SK-N-SH treated with all-trans-retinoic acid at 6 μM for 48 hours (cell line): ENCODE measurements at regions not wholly inside any gene's neighbourhood (a gene's known extent, or its start where the extent isn't known, plus 50 kb on each side); places are given as distances from the start of the nearest gene placed in this dataset.

ENCODE experiments used
- ATAC-seq: fragments of 200-7000 bp; cut with Tn5 transposase; 3 replicates; pipeline ENCODE4 v1.9.1; 2020; ENCODE audit warnings: mild to moderate bottlenecking, moderate library complexity
- ARNTL ChIP-seq: fragments of 450-650 bp; formaldehyde crosslinking; IDR thresholded peaks from 2 replicates; pipeline ENCODE4 v1.5.0; 2020; ENCODE audit warnings: low read depth, mild to moderate bottlenecking, moderate library complexity, borderline replicate concordance
- BACH2 ChIP-seq: fragments of 250-450 bp; sonication (Bioruptor Pico); IDR thresholded peaks from 2 replicates; pipeline ENCODE4 v1.9.0; 2021; ENCODE audit warnings: mild to moderate bottlenecking, borderline replicate concordance
- CSDC2 ChIP-seq: fragments of 250-450 bp; sonication (Bioruptor Pico); IDR thresholded peaks from 2 replicates; pipeline ENCODE4 v1.5.0; 2020; ENCODE audit warnings: mild to moderate bottlenecking, moderate library complexity
- ESRRG ChIP-seq: fragments of 250-450 bp; sonication (Bioruptor Pico); IDR thresholded peaks from 2 replicates; pipeline ENCODE4 v1.6.1; 2021; ENCODE audit warnings: mild to moderate bottlenecking
- OSR1 ChIP-seq: fragments of 250-450 bp; sonication (Bioruptor Pico); IDR thresholded peaks from 2 replicates; pipeline ENCODE4 v1.8.0; 2022; ENCODE audit warnings: moderate library complexity, mild to moderate bottlenecking, inconsistent platforms
- SNAI2 ChIP-seq: fragments of 250-450 bp; sonication (Bioruptor Pico); IDR thresholded peaks from 2 replicates; pipeline ENCODE4 v1.5.0; 2020; ENCODE audit warnings: mild to moderate bottlenecking, moderate library complexity
- TCF4 ChIP-seq: fragments of 250-450 bp; sonication (Bioruptor Pico); IDR thresholded peaks from 2 replicates; pipeline ENCODE4 v1.8.0; 2021; ENCODE audit warnings: mild to moderate bottlenecking, moderate library complexity, borderline replicate concordance
- TOX ChIP-seq: fragments of 250-450 bp; sonication (Bioruptor Pico); IDR thresholded peaks from 2 replicates; pipeline ENCODE4 v1.8.0; 2021; ENCODE audit warnings: mild to moderate bottlenecking, moderate library complexity, borderline replicate concordance
- ZC3H10 ChIP-seq: fragments of 250-450 bp; sonication (Bioruptor Pico); IDR thresholded peaks from 2 replicates; pipeline ENCODE4 v1.5.1; 2021; ENCODE audit warnings: mild to moderate bottlenecking, moderate library complexity
- ZFP3 ChIP-seq: fragments of 250-450 bp; sonication (Bioruptor Pico); IDR thresholded peaks from 2 replicates; pipeline ENCODE4 v1.5.0; 2020; ENCODE audit warnings: mild to moderate bottlenecking, moderate library complexity
- ZFP30 ChIP-seq: fragments of 450-650 bp; formaldehyde crosslinking; IDR thresholded peaks from 2 replicates; pipeline ENCODE4 v1.5.0; 2022; ENCODE audit warnings: mild to moderate bottlenecking, moderate library complexity
- ZNF565 ChIP-seq: fragments of 450-650 bp; formaldehyde crosslinking; conservative IDR thresholded peaks from 2 replicates; pipeline ENCODE4 v1.5.0; 2020; ENCODE audit warnings: low read depth, mild to moderate bottlenecking, moderate library complexity
- ZNF8 ChIP-seq: fragments of 450-650 bp; formaldehyde crosslinking; IDR thresholded peaks from 2 replicates; pipeline ENCODE4 v1.5.0; 2020; ENCODE audit warnings: mild to moderate bottlenecking, moderate library complexity
- TF ChIP-seq, protein P1 (sequence below): fragments of 250-450 bp; sonication (Bioruptor Pico); IDR thresholded peaks from 2 replicates; pipeline ENCODE4 v1.5.0; 2020; ENCODE audit warnings: mild to moderate bottlenecking, moderate library complexity
- TF ChIP-seq, protein P2 (sequence below): fragments of 250-450 bp; sonication (Bioruptor Pico); IDR thresholded peaks from 2 replicates; pipeline ENCODE4 v1.5.1; 2020; ENCODE audit warnings: low read depth, mild to moderate bottlenecking, moderate library complexity
- TF ChIP-seq, protein P3 (sequence below): fragments of 250-450 bp; sonication (Bioruptor Pico); IDR thresholded peaks from 2 replicates; pipeline ENCODE4 v1.5.1; 2021; ENCODE audit warnings: mild to moderate bottlenecking, moderate library complexity
- TF ChIP-seq, protein P4 (sequence below): fragments of 250-450 bp; sonication (Bioruptor Pico); IDR thresholded peaks from 2 replicates; pipeline ENCODE4 v1.8.0; 2020; ENCODE audit warnings: mild to moderate bottlenecking, moderate library complexity, borderline replicate concordance
- TF ChIP-seq, protein P5 (sequence below): fragments of 250-450 bp; sonication (Bioruptor Pico); IDR thresholded peaks from 2 replicates; pipeline ENCODE4 v1.8.0; 2021; ENCODE audit warnings: low read depth, mild to moderate bottlenecking, moderate library complexity, borderline replicate concordance

DNA sequence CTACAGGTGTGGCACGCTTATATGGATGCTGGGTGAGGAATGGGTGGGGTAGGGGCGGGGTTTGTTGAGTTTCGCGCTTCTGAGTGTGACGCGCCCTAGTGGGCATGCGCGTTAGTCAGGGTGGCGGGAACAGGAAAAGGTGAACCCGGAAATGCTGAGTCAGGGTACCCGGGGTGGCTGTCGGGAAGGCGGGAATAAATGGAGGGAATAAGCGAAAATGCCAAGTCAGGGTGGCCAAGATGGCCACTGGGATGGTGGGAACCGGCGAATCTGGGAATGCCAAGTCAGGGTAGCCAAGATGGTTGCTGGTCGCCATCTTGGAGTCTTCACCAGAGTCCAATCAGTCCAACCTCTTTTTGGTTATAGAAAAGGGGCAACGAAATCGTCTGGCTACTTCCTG, 585.0 kb downstream of the SUCLG1 start:
- TF ChIP-seq ZFP30 (no peak), ESRRG (CRISPR knock-in tag) (no peak), BACH2 (no peak), ZFP3 (CRISPR knock-in tag) (no peak)
- TF ChIP-seq, all 23 proteins: peak for 0
- no peak for ATAC-seq

DNA sequence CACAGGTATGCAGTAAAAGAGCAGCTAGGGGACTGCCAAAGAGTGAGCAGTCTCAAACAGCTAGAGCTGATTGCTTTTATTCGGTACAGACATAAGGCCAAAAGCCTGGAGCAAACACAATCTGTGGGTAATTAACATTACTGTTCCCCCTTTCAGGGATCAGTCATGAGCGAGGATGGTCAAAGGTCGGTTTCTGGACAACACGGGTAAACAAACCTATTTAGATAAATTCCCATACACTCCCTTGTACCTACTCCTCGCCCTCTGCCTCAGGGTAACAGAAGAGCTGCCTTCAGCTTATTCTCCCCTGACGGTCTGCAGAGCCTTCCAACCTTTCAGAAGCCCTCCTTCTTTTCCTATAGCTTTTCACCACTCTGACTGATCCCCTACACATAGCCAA, 586.0 kb downstream of the SUCLG1 start:
- no peak for TF ChIP-seq ZNF565 (CRISPR knock-in tag)
- ATAC-seq, result no peak

DNA sequence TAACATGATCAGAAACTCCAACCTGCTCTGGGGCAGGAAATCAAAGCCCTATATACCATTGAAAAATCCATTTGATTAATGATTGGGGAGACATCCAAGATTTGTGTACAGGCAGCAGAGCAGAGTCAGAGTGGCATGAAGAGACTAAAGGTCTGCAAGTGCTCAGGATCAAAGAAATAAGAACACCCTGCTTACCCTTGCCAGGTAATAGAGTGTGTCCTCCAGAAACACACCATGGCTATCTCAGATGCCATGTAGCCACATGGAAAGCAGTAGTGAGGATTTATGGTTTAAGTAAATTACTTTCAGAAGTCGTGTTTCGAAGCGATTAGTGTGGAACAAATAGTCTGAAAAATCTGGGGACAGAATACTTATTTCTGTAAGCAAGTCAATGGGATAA, 592.9 kb downstream of the SUCLG1 start:
- no peak for TF ChIP-seq ARNTL (CRISPR knock-in tag)
- TF ChIP-seq CSDC2 (CRISPR knock-in tag), result no peak
- TF ChIP-seq TOX (CRISPR knock-in tag), result no peak
- TF ChIP-seq, protein P1, sequence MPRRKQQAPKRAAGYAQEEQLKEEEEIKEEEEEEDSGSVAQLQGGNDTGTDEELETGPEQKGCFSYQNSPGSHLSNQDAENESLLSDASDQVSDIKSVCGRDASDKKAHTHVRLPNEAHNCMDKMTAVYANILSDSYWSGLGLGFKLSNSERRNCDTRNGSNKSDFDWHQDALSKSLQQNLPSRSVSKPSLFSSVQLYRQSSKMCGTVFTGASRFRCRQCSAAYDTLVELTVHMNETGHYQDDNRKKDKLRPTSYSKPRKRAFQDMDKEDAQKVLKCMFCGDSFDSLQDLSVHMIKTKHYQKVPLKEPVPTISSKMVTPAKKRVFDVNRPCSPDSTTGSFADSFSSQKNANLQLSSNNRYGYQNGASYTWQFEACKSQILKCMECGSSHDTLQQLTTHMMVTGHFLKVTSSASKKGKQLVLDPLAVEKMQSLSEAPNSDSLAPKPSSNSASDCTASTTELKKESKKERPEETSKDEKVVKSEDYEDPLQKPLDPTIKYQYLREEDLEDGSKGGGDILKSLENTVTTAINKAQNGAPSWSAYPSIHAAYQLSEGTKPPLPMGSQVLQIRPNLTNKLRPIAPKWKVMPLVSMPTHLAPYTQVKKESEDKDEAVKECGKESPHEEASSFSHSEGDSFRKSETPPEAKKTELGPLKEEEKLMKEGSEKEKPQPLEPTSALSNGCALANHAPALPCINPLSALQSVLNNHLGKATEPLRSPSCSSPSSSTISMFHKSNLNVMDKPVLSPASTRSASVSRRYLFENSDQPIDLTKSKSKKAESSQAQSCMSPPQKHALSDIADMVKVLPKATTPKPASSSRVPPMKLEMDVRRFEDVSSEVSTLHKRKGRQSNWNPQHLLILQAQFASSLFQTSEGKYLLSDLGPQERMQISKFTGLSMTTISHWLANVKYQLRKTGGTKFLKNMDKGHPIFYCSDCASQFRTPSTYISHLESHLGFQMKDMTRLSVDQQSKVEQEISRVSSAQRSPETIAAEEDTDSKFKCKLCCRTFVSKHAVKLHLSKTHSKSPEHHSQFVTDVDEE, result no peak
- no peak for TF ChIP-seq SNAI2 (CRISPR knock-in tag)
- no peak for TF ChIP-seq ESRRG (CRISPR knock-in tag)
- no peak for TF ChIP-seq OSR1 (CRISPR knock-in tag)
- TF ChIP-seq, protein P2, sequence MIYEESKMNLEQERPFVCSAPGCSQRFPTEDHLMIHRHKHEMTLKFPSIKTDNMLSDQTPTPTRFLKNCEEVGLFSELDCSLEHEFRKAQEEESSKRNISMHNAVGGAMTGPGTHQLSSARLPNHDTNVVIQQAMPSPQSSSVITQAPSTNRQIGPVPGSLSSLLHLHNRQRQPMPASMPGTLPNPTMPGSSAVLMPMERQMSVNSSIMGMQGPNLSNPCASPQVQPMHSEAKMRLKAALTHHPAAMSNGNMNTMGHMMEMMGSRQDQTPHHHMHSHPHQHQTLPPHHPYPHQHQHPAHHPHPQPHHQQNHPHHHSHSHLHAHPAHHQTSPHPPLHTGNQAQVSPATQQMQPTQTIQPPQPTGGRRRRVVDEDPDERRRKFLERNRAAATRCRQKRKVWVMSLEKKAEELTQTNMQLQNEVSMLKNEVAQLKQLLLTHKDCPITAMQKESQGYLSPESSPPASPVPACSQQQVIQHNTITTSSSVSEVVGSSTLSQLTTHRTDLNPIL (CRISPR knock-in tag), result no peak
- TF ChIP-seq, protein P3, sequence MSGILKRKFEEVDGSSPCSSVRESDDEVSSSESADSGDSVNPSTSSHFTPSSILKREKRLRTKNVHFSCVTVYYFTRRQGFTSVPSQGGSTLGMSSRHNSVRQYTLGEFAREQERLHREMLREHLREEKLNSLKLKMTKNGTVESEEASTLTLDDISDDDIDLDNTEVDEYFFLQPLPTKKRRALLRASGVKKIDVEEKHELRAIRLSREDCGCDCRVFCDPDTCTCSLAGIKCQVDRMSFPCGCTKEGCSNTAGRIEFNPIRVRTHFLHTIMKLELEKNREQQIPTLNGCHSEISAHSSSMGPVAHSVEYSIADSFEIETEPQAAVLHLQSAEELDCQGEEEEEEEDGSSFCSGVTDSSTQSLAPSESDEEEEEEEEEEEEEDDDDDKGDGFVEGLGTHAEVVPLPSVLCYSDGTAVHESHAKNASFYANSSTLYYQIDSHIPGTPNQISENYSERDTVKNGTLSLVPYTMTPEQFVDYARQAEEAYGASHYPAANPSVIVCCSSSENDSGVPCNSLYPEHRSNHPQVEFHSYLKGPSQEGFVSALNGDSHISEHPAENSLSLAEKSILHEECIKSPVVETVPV (CRISPR knock-in tag), result no peak
- TF ChIP-seq ZC3H10 (CRISPR knock-in tag), result no peak
- TF ChIP-seq, protein P4, sequence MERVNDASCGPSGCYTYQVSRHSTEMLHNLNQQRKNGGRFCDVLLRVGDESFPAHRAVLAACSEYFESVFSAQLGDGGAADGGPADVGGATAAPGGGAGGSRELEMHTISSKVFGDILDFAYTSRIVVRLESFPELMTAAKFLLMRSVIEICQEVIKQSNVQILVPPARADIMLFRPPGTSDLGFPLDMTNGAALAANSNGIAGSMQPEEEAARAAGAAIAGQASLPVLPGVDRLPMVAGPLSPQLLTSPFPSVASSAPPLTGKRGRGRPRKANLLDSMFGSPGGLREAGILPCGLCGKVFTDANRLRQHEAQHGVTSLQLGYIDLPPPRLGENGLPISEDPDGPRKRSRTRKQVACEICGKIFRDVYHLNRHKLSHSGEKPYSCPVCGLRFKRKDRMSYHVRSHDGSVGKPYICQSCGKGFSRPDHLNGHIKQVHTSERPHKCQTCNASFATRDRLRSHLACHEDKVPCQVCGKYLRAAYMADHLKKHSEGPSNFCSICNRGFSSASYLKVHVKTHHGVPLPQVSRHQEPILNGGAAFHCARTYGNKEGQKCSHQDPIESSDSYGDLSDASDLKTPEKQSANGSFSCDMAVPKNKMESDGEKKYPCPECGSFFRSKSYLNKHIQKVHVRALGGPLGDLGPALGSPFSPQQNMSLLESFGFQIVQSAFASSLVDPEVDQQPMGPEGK (CRISPR knock-in tag), result no peak
- no peak for TF ChIP-seq ZNF8 (CRISPR knock-in tag)
- no peak for TF ChIP-seq ZFP30
- no peak for TF ChIP-seq TCF4
- no peak for ATAC-seq

DNA sequence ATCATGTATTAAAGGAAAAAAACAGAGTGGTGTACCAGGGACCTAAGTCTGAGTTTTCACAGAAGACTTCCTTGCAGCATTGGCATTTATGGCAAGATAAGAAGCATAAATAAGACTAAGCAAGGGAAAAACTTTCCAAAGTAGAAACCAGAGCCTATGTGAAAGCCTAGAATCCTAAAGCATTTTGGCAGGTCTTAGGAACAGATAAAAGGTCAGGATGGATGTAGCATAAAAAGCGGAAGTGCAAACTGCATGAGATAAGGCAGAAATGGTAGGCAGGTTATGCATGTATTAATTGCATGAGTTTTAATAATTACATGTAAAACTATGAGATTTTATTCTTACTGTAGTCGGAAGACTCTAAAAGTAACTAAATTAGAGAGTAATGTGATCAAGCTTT, 596.5 kb downstream of the SUCLG1 start:
- no peak for ATAC-seq

More for the DNA sequence above, 596.5 kb downstream of the SUCLG1 start:
- TF ChIP-seq, protein P3 (CRISPR knock-in tag), result no peak
- TF ChIP-seq, protein P1, result no peak
- TF ChIP-seq, protein P5, sequence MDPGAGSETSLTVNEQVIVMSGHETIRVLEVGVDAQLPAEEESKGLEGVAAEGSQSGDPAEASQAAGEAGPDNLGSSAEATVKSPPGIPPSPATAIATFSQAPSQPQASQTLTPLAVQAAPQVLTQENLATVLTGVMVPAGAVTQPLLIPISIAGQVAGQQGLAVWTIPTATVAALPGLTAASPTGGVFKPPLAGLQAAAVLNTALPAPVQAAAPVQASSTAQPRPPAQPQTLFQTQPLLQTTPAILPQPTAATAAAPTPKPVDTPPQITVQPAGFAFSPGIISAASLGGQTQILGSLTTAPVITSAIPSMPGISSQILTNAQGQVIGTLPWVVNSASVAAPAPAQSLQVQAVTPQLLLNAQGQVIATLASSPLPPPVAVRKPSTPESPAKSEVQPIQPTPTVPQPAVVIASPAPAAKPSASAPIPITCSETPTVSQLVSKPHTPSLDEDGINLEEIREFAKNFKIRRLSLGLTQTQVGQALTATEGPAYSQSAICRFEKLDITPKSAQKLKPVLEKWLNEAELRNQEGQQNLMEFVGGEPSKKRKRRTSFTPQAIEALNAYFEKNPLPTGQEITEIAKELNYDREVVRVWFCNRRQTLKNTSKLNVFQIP (CRISPR knock-in tag), result no peak
